ENCODE measurements at regions not wholly inside any gene's neighbourhood (a gene's known extent, or its start where the extent isn't known, plus 50 kb on each side); places are given as distances from the start of the nearest gene placed in this dataset.
"Not testable (repeated sequence)": the region's sequence is repeated elsewhere in the genome, so short reads cannot be mapped to it uniquely, and the experiment has no call there.

GRCh38 chr11:134941326-134941725 lies 529.3 kb upstream of the B3GAT1 start:
- in situ Hi-C loops (cut with MboI; ENCODE audit: low sequenced_read_pairs in 4 of 4) = no loop called here
- Histone ChIP-seq H3K27me3 (no peaks in the 10 kb centered on the region), H3K36me3 (no peaks in the 10 kb centered on the region), H3K9me3 (no peaks in the 10 kb centered on the region), H3K4me1 (no peaks in the 10 kb centered on the region), H3K27ac (no peak overlapping the region), H3K4me3 (no peak overlapping the region)
- TF ChIP-seq POLR2A (IDR thresholded peaks at IDR 0.05) (no peak), CTCF (IDR thresholded peaks at IDR 0.05 in 4 of 5, conservative IDR thresholded peaks at IDR 0.05 in 1 of 5) (no peak)
- intact Hi-C loops (cut with DNase I; ENCODE audit: low total_unique reads) = no loop called here
- no peak for ATAC-seq
- DNase-seq = no peak

GRCh38 chr11:134940441-134941126 lies 528.5 kb upstream of the B3GAT1 start:
- Histone ChIP-seq H3K27ac (no peak overlapping the region), H3K4me1 (no peaks in the 10 kb centered on the region), H3K4me3 (no peak overlapping the region), H3K36me3 (no peaks in the 10 kb centered on the region), H3K9me3 (no peaks in the 10 kb centered on the region), H3K27me3 (no peaks in the 10 kb centered on the region)
- intact Hi-C loops (cut with DNase I; ENCODE audit: low total_unique reads) = no loop called here
- ATAC-seq (no peak), DNase-seq (no peak)
- in situ Hi-C loops (cut with MboI; ENCODE audit: low sequenced_read_pairs in 4 of 4) = no loop called here
- TF ChIP-seq CTCF (IDR thresholded peaks at IDR 0.05 in 4 of 5, conservative IDR thresholded peaks at IDR 0.05 in 1 of 5) = no peak
- no peak for TF ChIP-seq POLR2A (IDR thresholded peaks at IDR 0.05)

- Histone ChIP-seq H3K27me3 (no peaks in the 10 kb centered on the region), H3K4me1 (no peaks in the 10 kb centered on the region), H3K36me3 (no peaks in the 10 kb centered on the region), H3K9me3 (no peaks in the 10 kb centered on the region), H3K4me3 (no peak overlapping the region), H3K27ac (no peak overlapping the region)
- intact Hi-C loops (cut with DNase I; ENCODE audit: low total_unique reads) (no loop called here), in situ Hi-C loops (cut with MboI; ENCODE audit: low sequenced_read_pairs in 4 of 4) (no loop called here)
- ATAC-seq (no peak), DNase-seq (no peak)
- TF ChIP-seq POLR2A (IDR thresholded peaks at IDR 0.05) = no peak
- no peak for TF ChIP-seq CTCF (IDR thresholded peaks at IDR 0.05 in 4 of 5, conservative IDR thresholded peaks at IDR 0.05 in 1 of 5)
These were observed 527.9 kb upstream of the B3GAT1 start for GRCh38 chr11:134939905-134940304.

GRCh38 chr11:134939031-134939430 lies 527.0 kb upstream of the B3GAT1 start:
- TF ChIP-seq POLR2A (IDR thresholded peaks at IDR 0.05) (no peak), CTCF (IDR thresholded peaks at IDR 0.05 in 4 of 5, conservative IDR thresholded peaks at IDR 0.05 in 1 of 5) (no peak)
- H3K9me3 ChIP-seq = no peaks in the 10 kb centered on the region

GRCh38 chr11:134938212-134938611 lies 526.2 kb upstream of the B3GAT1 start:
- H3K27ac ChIP-seq = no peak overlapping the region
- in situ Hi-C loops (cut with MboI; ENCODE audit: low sequenced_read_pairs in 4 of 4) (no loop called here), intact Hi-C loops (cut with DNase I; ENCODE audit: low total_unique reads) (no loop called here)
- no peaks in the 10 kb centered on the region for H3K4me1 ChIP-seq
- no peaks in the 10 kb centered on the region for H3K36me3 ChIP-seq
- no peak for ATAC-seq
- no peaks in the 10 kb centered on the region for H3K9me3 ChIP-seq
- no peak for DNase-seq
- H3K27me3 ChIP-seq = no peaks in the 10 kb centered on the region
- TF ChIP-seq POLR2A (IDR thresholded peaks at IDR 0.05) (no peak), CTCF (IDR thresholded peaks at IDR 0.05 in 4 of 5, conservative IDR thresholded peaks at IDR 0.05 in 1 of 5) (no peak)
- H3K4me3 ChIP-seq = no peak overlapping the region

More at GRCh38 chr11:134939031-134939430, 527.0 kb upstream of the B3GAT1 start:
- no peaks in the 10 kb centered on the region for H3K27me3 ChIP-seq
- no peak overlapping the region for H3K4me3 ChIP-seq
- ATAC-seq (no peak), DNase-seq (no peak)
- H3K4me1 ChIP-seq = no peaks in the 10 kb centered on the region
- in situ Hi-C loops (cut with MboI; ENCODE audit: low sequenced_read_pairs in 4 of 4) (no loop called here), intact Hi-C loops (cut with DNase I; ENCODE audit: low total_unique reads) (no loop called here)
- H3K27ac ChIP-seq = no peak overlapping the region
- H3K36me3 ChIP-seq = no peaks in the 10 kb centered on the region

- intact Hi-C loops (cut with DNase I; ENCODE audit: low total_unique reads); ATAC-seq: not testable (repeated sequence)
These were observed 525.2 kb upstream of the B3GAT1 start for GRCh38 chr11:134937193-134937592.

More at GRCh38 chr11:134937193-134937592, 525.2 kb upstream of the B3GAT1 start:
- H3K27ac ChIP-seq; H3K4me1 ChIP-seq; H3K4me3 ChIP-seq; H3K36me3 ChIP-seq; in situ Hi-C loops (cut with MboI; ENCODE audit: low sequenced_read_pairs in 4 of 4); H3K27me3 ChIP-seq; H3K9me3 ChIP-seq; DNase-seq: not testable (repeated sequence)
